B cell (primary cell): ENCODE measurements at regions not wholly inside any gene's neighbourhood (a gene's known extent, or its start where the extent isn't known, plus 50 kb on each side); places are given as distances from the start of the nearest gene placed in this dataset.

ENCODE experiments used
- ATAC-seq: fragments of 200-7000 bp; cut with Tn5 transposase; one replicate; pipeline ENCODE4 v1.10.0; 2021; ENCODE audit warnings: low read depth, mild to moderate bottlenecking, moderate number of reproducible peaks, moderate library complexity
- CTCF ChIA-PET: fragments of 350-600 bp; sonication (Branson Sonifier 250); formaldehyde crosslinking; loops from one replicate; lab custom pipeline; 2021; ENCODE audit warnings: antibody characterized with exemption, inconsistent platforms; lab: Charles Lee
- POLR2A ChIA-PET: fragments of 350-600 bp; sonication (Branson Sonifier 250); formaldehyde crosslinking; loops from one replicate; lab custom pipeline; 2021; ENCODE audit warnings: antibody characterized with exemption; lab: Charles Lee
- DNase-seq: peaks from one replicate; pipeline ENCODE4 v3.0.0; 2013
- H2AFZ ChIP-seq: 2 replicates; pipeline ENCODE4 v1.6.1; 2012; ENCODE audit warnings: mild to moderate bottlenecking, low read depth, low read length; ENCODE audit not compliant: insufficient read depth, poor library complexity, severe bottlenecking
- H3K27ac ChIP-seq, 2 donors: 1 replicate in 1 of 2; 2 replicates in 1 of 2; pipeline ENCODE4 v1.5.1; 2012 to 2013; ENCODE audit warnings: low read length in 2 of 2, mild to moderate bottlenecking in 2 of 2, moderate library complexity in 1 of 2
- H3K27me3 ChIP-seq, 4 experiments: fragments of 200-600 bp in 1 of 4; sonication (generic) in 1 of 4; replicated peaks in 1 of 4; 1 replicate in 2 of 4; 2 replicates in 2 of 4; pipeline versions ENCODE4 v1.6.1 to v1.7.0; 2013 to 2016; ENCODE audit warnings: low read length in 3 of 4, mild to moderate bottlenecking in 2 of 4, mixed read lengths in 1 of 4, moderate library complexity in 1 of 4; ENCODE audit not compliant: insufficient read depth in 4 of 4, control insufficient read depth in 3 of 4; ENCODE audit errors: control extremely low read depth in 1 of 4
- H3K36me3 ChIP-seq, 2 experiments: replicated peaks in 1 of 2; 1 replicate in 1 of 2; 2 replicates in 1 of 2; pipeline versions ENCODE4 v1.6.1 to v1.7.1; 2013; ENCODE audit warnings: low read length in 1 of 2; ENCODE audit not compliant: insufficient read depth in 2 of 2, control insufficient read depth in 1 of 2; ENCODE audit errors: control extremely low read depth in 1 of 2, extremely low read depth in 1 of 2
- H3K4me1 ChIP-seq, 2 donors: fragments of 200-600 bp in 1 of 2; sonication (generic) in 1 of 2; 1 replicate in 1 of 2; 2 replicates in 1 of 2; pipeline versions ENCODE4 v1.5.1 to v1.6.1; 2013 to 2017; ENCODE audit warnings: low read length in 2 of 2; ENCODE audit not compliant: control insufficient read depth in 2 of 2, insufficient read depth in 2 of 2
- H3K4me2 ChIP-seq: replicated peaks from 2 replicates; pipeline ENCODE3; 2012; ENCODE audit warnings: mild to moderate bottlenecking, low read depth, low read length; ENCODE audit not compliant: poor library complexity, severe bottlenecking
- H3K4me3 ChIP-seq, 5 experiments: fragments of 200-600 bp in 1 of 5; sonication (generic) in 1 of 5; 1 replicate in 3 of 5; 2 replicates in 2 of 5; pipeline versions ENCODE4 v1.5.1 to v1.7.0; 2011 to 2016; ENCODE audit warnings: low read length in 4 of 5, mild to moderate bottlenecking in 4 of 5, low read depth in 2 of 5, control low read depth in 1 of 5, moderate library complexity in 1 of 5; ENCODE audit not compliant: insufficient read depth in 1 of 5; ENCODE audit errors: control extremely low read depth in 1 of 5, extremely low read depth in 1 of 5
- H3K79me2 ChIP-seq: fragments of 200-600 bp; sonication (generic); one replicate; pipeline ENCODE4 v1.6.0; 2016; ENCODE audit warnings: low read length; ENCODE audit not compliant: control insufficient read depth, insufficient read depth
- H3K9ac ChIP-seq: fragments of 200-600 bp; sonication (generic); 2 replicates; pipeline ENCODE4 v1.6.1; 2017; ENCODE audit warnings: mild to moderate bottlenecking, low read length, moderate library complexity
- H3K9me3 ChIP-seq, 3 donors: one replicate each; pipeline versions ENCODE4 v1.6.1 to v1.7.1; 2013; ENCODE audit warnings: low read length in 2 of 3; ENCODE audit not compliant: control insufficient read depth in 2 of 3, insufficient read depth in 1 of 3; ENCODE audit errors: control extremely low read depth in 1 of 3
- H4K20me1 ChIP-seq: 2 replicates; pipeline ENCODE4 v1.6.0; 2012; ENCODE audit warnings: mild to moderate bottlenecking, low read length; ENCODE audit not compliant: insufficient read depth, control insufficient read depth, poor library complexity, severe bottlenecking
- H3K27ac Mint-ChIP-seq: one replicate; pipeline ENCODE4 v1.8.0; 2021; ENCODE audit warnings: mixed read lengths
- H3K27me3 Mint-ChIP-seq: one replicate; pipeline ENCODE4 v1.8.0; 2021; ENCODE audit warnings: mixed read lengths
- H3K4me1 Mint-ChIP-seq: one replicate; pipeline ENCODE4 v1.8.0; 2021; ENCODE audit warnings: mixed read lengths
- H3K4me3 Mint-ChIP-seq: one replicate; pipeline ENCODE4 v1.8.0; 2021; ENCODE audit warnings: mixed read lengths
- H3K9me3 Mint-ChIP-seq: one replicate; pipeline ENCODE4 v1.8.0; 2022; ENCODE audit warnings: mixed read lengths; ENCODE audit not compliant: insufficient read depth
- EZH2 ChIP-seq: IDR thresholded peaks from 2 replicates; pipeline ENCODE4 v1.6.1; 2012; ENCODE audit warnings: borderline replicate concordance, low read depth, mild to moderate bottlenecking, moderate library complexity, low read length; ENCODE audit not compliant: insufficient read depth, poor library complexity, severe bottlenecking
- WGBS: methylation state at CpG from one replicate; pipeline ENCODE4 v1.1.5; 2013; ENCODE audit warnings: missing lambda C conversion rate; ENCODE audit not compliant: insufficient coverage; 5-methylcytosine and 5-hydroxymethylcytosine counted together
- intact Hi-C: fragments of 100-400 bp; cut with micrococcal nuclease; formaldehyde crosslinking; loops from one replicate; pipeline ENCODE4 v1.10.0; 2022
- TF ChIP-seq, protein P1 (sequence below): fragments of 200-600 bp; IDR thresholded peaks from one replicate; pipeline ENCODE4 v1.8.0; 2022; ENCODE audit warnings: antibody characterized with exemption, mild to moderate bottlenecking

DNA sequence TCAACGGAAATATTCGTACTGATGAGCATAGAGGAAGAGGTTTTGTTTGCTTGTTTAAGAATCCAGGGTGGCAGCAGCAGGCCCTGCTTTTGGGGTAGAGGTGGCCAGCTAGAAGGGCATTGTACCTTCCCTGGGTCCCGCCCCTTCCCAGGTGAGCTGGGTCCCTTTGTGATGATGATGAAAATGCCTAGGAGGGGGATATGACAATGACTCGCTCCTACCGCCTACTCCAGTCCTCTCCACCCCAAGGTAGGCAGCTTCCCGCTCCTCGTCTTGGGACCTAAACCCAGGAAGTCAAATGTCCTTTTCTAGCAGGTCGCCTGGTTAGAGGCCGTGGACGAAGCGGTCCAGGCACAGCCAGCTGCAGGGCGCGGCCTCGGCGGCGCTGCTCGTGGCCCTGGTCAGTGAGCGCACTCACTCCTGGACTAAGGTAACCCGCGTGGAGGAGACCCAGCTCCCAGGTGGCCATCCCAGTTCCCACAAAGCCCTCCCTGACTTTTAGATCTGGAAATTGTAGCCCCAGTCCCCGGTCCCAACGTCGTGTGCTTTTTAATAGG, 141.4 kb downstream of the LSMEM1 start:
- no peak for TF ChIP-seq EZH2
- TF ChIP-seq, protein P1, sequence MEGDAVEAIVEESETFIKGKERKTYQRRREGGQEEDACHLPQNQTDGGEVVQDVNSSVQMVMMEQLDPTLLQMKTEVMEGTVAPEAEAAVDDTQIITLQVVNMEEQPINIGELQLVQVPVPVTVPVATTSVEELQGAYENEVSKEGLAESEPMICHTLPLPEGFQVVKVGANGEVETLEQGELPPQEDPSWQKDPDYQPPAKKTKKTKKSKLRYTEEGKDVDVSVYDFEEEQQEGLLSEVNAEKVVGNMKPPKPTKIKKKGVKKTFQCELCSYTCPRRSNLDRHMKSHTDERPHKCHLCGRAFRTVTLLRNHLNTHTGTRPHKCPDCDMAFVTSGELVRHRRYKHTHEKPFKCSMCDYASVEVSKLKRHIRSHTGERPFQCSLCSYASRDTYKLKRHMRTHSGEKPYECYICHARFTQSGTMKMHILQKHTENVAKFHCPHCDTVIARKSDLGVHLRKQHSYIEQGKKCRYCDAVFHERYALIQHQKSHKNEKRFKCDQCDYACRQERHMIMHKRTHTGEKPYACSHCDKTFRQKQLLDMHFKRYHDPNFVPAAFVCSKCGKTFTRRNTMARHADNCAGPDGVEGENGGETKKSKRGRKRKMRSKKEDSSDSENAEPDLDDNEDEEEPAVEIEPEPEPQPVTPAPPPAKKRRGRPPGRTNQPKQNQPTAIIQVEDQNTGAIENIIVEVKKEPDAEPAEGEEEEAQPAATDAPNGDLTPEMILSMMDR, result no peak
- H3K4me2 ChIP-seq, result no peak overlapping the region
- H3K79me2 ChIP-seq, result no peaks in the 10 kb centered on the region
- Mint-ChIP-seq H3K4me3 (no peak overlapping the region), H3K9me3 (peaks cover 4% of the 10 kb centered on the region), H3K27me3 (peaks cover 4% of the 10 kb centered on the region), H3K27ac (no peak overlapping the region), H3K4me1 (no peaks in the 10 kb centered on the region)
- no peak for DNase-seq
- no peaks in the 10 kb centered on the region for H4K20me1 ChIP-seq
- 79% methylated on average over 17 of the region's 23 CpGs for WGBS
- H3K9me3 ChIP-seq, result peaks cover 0 to 13% (median 0%) of the 10 kb centered on the region in 3 donors
- H3K9ac ChIP-seq, result no peak overlapping the region
- ChIA-PET POLR2A (no interaction called here), CTCF (no interaction called here)
- intact Hi-C loops, result no loop called here
- H3K27ac ChIP-seq, result no peak overlapping the region
- no peaks in the 10 kb centered on the region for H3K36me3 ChIP-seq
- H3K27me3 ChIP-seq, result no peaks in the 10 kb centered on the region
- H3K4me1 ChIP-seq, result no peaks in the 10 kb centered on the region
- H2AFZ ChIP-seq, result no peak overlapping the region
- no peak overlapping the region for H3K4me3 ChIP-seq
- ATAC-seq, result no peak

DNA sequence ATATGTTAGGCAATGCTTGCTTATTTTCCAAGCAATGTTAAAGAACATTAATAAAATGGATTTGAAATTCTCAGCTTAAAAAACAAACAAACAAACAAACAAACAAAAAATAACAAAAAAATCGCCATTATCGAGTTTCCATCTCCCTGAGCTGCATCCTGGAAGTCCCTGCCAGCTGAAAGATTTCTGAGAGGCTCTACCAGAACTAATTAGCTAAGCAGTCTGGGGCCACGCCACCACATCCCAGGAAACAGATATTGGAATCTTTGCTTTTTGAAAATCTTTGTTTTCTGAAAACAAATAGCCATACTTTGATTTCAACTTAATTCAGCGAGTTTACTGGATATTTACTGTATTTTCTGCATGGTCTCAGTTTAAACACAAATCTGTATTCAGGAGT, 143.6 kb downstream of the LSMEM1 start:
- H3K4me3 ChIP-seq, result no peak overlapping the region
- 46% methylated on average over 2 of the region's 4 CpGs for WGBS
- H3K36me3 ChIP-seq, result no peaks in the 10 kb centered on the region
- H3K27me3 ChIP-seq, result no peaks in the 10 kb centered on the region
- TF ChIP-seq, protein P1, result no peak
- TF ChIP-seq EZH2, result no peak
- H3K4me1 Mint-ChIP-seq, result no peaks in the 10 kb centered on the region
- H3K4me2 ChIP-seq, result no peak overlapping the region
- H3K79me2 ChIP-seq, result no peaks in the 10 kb centered on the region
- H3K27ac ChIP-seq, result no peak overlapping the region
- DNase-seq, result no peak
- no peak overlapping the region for H3K9ac ChIP-seq
- POLR2A ChIA-PET, result no interaction called here
- H3K4me1 ChIP-seq, result no peaks in the 10 kb centered on the region
- H2AFZ ChIP-seq, result no peak overlapping the region
- H3K27ac Mint-ChIP-seq, result no peak overlapping the region
- H4K20me1 ChIP-seq, result no peaks in the 10 kb centered on the region
- intact Hi-C loops, result no loop called here
- peaks cover 0 to 13% (median 0%) of the 10 kb centered on the region in 3 donors for H3K9me3 ChIP-seq
- no peaks in the 10 kb centered on the region for H3K27me3 Mint-ChIP-seq
- CTCF ChIA-PET, result no interaction called here
- ATAC-seq, result no peak
- H3K4me3 Mint-ChIP-seq, result no peak overlapping the region
- peaks cover 7% of the 10 kb centered on the region for H3K9me3 Mint-ChIP-seq
